Panc1 (cell line): ENCODE measurements at regions not wholly inside any gene's neighbourhood (a gene's known extent, or its start where the extent isn't known, plus 50 kb on each side); places are given as distances from the start of the nearest gene placed in this dataset.

Experiments used
- ATAC-seq: fragments of 200-7000 bp; cut with Tn5 transposase; 2 replicates; pipeline ENCODE4 v1.9.1; 2020; ENCODE audit warnings: mild to moderate bottlenecking, moderate library complexity
- BruUV-seq: library from RNA; stranded (reverse); fragments of 400-500 nt; replicated peaks from 2 replicates; lab custom pipeline; 2021; lab: Mats Ljungman, UMichigan
- CTCF ChIA-PET: fragments of 300-600 bp; sonication (Branson Sonifier 250); formaldehyde crosslinking; loops from one replicate; lab custom pipeline; 2022; ENCODE audit warnings: antibody characterized with exemption; lab: Charles Lee
- POLR2A ChIA-PET: fragments of 300-600 bp; sonication (Branson Sonifier 250); formaldehyde crosslinking; loops from one replicate; lab custom pipeline; 2022; ENCODE audit warnings: antibody characterized with exemption; lab: Charles Lee
- DNase-seq: peaks from one replicate; pipeline ENCODE4 v3.0.0-alpha.2; 2010; ENCODE audit warnings: low read depth, low spot score
- H3K27ac ChIP-seq: 2 replicates; pipeline ENCODE4 v1.5.1; 2011; ENCODE audit warnings: mild to moderate bottlenecking, low read length, inconsistent platforms
- H3K27me3 ChIP-seq: fragments of 200-500 bp; sonication (Bioruptor generic); 2 replicates; pipeline ENCODE4 v1.6.0; 2014; ENCODE audit warnings: low read length, inconsistent platforms; ENCODE audit not compliant: control insufficient read depth, insufficient read depth
- H3K36me3 ChIP-seq: fragments of 200-500 bp; sonication (Bioruptor generic); 2 replicates; pipeline ENCODE4 v1.5.1; 2014; ENCODE audit warnings: inconsistent platforms, mild to moderate bottlenecking, low read length, moderate library complexity; ENCODE audit not compliant: control insufficient read depth, insufficient read depth
- H3K4me1 ChIP-seq: 2 replicates; pipeline ENCODE4 v1.5.1; 2011; ENCODE audit warnings: inconsistent platforms, mild to moderate bottlenecking, low read length, moderate library complexity; ENCODE audit not compliant: control insufficient read depth, insufficient read depth
- H3K4me3 ChIP-seq, 2 experiments: 2 replicates each; pipeline ENCODE4 v1.5.1; 2011 to 2012; ENCODE audit warnings: low read depth in 2 of 2, low read length in 2 of 2, mild to moderate bottlenecking in 2 of 2, inconsistent platforms in 1 of 2, moderate library complexity in 1 of 2
- H3K9me3 ChIP-seq: fragments of 200-500 bp; sonication (Bioruptor generic); 2 replicates; pipeline ENCODE4 v1.5.1; 2014; ENCODE audit warnings: low read depth, mild to moderate bottlenecking, inconsistent platforms, low read length, moderate library complexity; ENCODE audit not compliant: control insufficient read depth, insufficient read depth
- CTCF ChIP-seq: fragments of 450-650 bp; IDR thresholded peaks from 2 replicates; pipeline ENCODE4 v1.5.1; 2017; ENCODE audit warnings: mild to moderate bottlenecking
- POLR2AphosphoS5 ChIP-seq: IDR thresholded peaks from 2 replicates; pipeline ENCODE4 v1.6.1; 2012; ENCODE audit warnings: mild to moderate bottlenecking, low read depth, low read length, moderate library complexity
- REST ChIP-seq, 2 experiments: IDR thresholded peaks; 2 replicates each; pipeline ENCODE4 v1.6.1; 2011 to 2012; ENCODE audit warnings: low read depth in 2 of 2, control low read depth in 1 of 2, low read length in 1 of 2, mild to moderate bottlenecking in 1 of 2, moderate library complexity in 1 of 2; ENCODE audit not compliant: insufficient read depth in 1 of 2
- SIN3A ChIP-seq: IDR thresholded peaks from 2 replicates; pipeline ENCODE4 v1.6.1; 2012; ENCODE audit warnings: low read depth, mild to moderate bottlenecking, low read length, moderate library complexity, borderline replicate concordance; ENCODE audit not compliant: insufficient read depth
- TCF7L2 ChIP-seq: IDR thresholded peaks from 2 replicates; pipeline ENCODE4 v1.6.1; 2011; ENCODE audit warnings: mild to moderate bottlenecking, low read depth, low read length, inconsistent platforms
- in situ Hi-C: cut with HindIII; loops from 2 replicates; pipeline ENCODE4 v1.10.0; 2016; ENCODE audit warnings: low sequenced_read_pairs, low pct_unique_long_range_greater_than_20kb
- intact Hi-C: fragments of 100-400 bp; cut with micrococcal nuclease; formaldehyde crosslinking; loops from one replicate; pipeline ENCODE4 v1.10.0; 2022; ENCODE audit not compliant: unreplicated experiment

DNA sequence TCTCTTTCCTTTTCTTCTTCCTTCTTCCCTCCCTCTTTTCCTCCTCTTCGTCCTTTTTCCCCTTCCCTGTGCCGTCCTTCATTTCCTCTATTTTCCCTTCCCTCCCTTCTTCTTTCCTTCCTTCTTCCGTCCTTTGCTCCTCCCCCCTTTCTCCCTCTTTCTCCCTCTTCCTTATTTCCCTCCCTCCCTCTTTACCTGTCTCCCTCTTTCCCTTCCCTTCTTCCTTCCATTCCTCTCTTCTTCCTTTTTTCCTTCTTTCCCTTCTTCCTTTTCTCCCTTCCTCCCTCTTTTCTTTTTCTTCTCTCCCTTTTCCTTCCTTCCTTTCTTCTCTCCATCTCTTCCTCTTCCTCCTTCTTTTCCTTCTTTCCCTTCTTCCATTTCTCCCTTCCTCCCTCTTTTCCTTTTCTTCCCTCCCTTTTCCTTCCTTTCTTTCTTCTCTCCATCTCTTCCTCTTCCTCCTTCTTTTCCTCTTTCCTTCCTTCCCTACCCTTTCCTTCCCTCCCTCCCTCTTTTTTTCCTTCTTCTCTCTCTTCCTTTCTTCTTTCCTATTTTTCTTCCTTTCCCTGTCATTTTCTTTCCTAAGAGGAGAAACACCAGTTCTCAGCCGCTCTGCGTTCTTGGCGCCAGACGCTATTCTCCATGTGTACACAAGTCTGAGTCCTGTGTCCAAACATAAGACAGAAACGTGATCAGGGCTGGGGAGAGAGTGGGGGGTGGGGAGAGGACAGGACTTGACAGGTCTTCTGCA lies 597.1 kb downstream of the MID1IP1 start:
- Histone ChIP-seq H3K36me3 (no peaks in the 10 kb centered on the region), H3K27me3 (no peaks in the 10 kb centered on the region), H3K4me1 (no peaks in the 10 kb centered on the region), H3K4me3 (no peak overlapping the region), H3K27ac (no peak overlapping the region), H3K9me3 (no peaks in the 10 kb centered on the region)
- no peak for TF ChIP-seq POLR2AphosphoS5
- no peak for TF ChIP-seq TCF7L2
- TF ChIP-seq SIN3A = no peak
- TF ChIP-seq REST (IDR thresholded peaks at IDR 0.05; ENCODE audit: insufficient read depth in 1 of 2, low read depth in 2 of 2, low read length in 1 of 2) = no peak
- no peak for TF ChIP-seq CTCF
- ChIA-PET CTCF (no interaction called here), POLR2A (no interaction called here)
- intact Hi-C loops (no loop called here), in situ Hi-C loops (no loop called here)
- ATAC-seq (no peak), DNase-seq (no peak)
- no TSS peak for BruUV-seq

DNA sequence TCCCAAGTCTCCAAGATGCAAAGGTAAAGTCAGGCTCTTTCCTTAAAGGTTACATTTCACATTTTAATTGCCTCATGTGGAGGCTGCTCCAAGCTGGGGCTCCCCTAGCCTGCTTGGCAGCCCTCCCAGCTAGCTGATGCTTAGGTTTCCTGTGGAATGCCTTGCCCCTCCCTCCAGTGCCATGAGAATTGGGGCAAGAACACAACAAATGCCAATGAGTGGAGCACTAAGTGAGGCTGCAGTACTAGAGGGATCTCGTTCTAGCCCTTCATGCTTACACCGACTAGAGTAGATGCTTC lies 597.7 kb downstream of the MID1IP1 start:
- no peak overlapping the region for H3K27ac ChIP-seq
- no TSS peak for BruUV-seq
- H3K4me3 ChIP-seq = no peak overlapping the region
- TF ChIP-seq POLR2AphosphoS5 = no peak
- TF ChIP-seq REST (IDR thresholded peaks at IDR 0.05; ENCODE audit: insufficient read depth in 1 of 2, low read depth in 2 of 2, low read length in 1 of 2) = no peak
- TF ChIP-seq CTCF = no peak
- no peak for TF ChIP-seq SIN3A
- TF ChIP-seq TCF7L2 = no peak
- no peaks in the 10 kb centered on the region for H3K36me3 ChIP-seq
- H3K27me3 ChIP-seq = no peaks in the 10 kb centered on the region
- DNase-seq (no peak), ATAC-seq (no peak)
- POLR2A ChIA-PET = no interaction called here
- H3K9me3 ChIP-seq = no peaks in the 10 kb centered on the region
- intact Hi-C loops (no loop called here), in situ Hi-C loops (no loop called here)
- CTCF ChIA-PET = no interaction called here
- H3K4me1 ChIP-seq = no peaks in the 10 kb centered on the region
